IPS-15b (cell line): ENCODE measurements at regions not wholly inside any gene's neighbourhood (a gene's known extent, or its start where the extent isn't known, plus 50 kb on each side); places are given as distances from the start of the nearest gene placed in this dataset.
"Not testable (repeated sequence)": the region's sequence is repeated elsewhere in the genome, so short reads cannot be mapped to it uniquely, and the experiment has no call there.

Experiments
- H3K27me3 ChIP-seq: one replicate; pipeline ENCODE4 v1.6.1; 2013; ENCODE audit warnings: low read length; ENCODE audit not compliant: control insufficient read depth, insufficient read depth
- H3K36me3 ChIP-seq: one replicate; pipeline ENCODE4 v1.6.1; 2013; ENCODE audit warnings: low read length; ENCODE audit not compliant: control insufficient read depth, insufficient read depth
- H3K4me1 ChIP-seq: one replicate; pipeline ENCODE4 v1.6.1; 2013; ENCODE audit warnings: mild to moderate bottlenecking, low read length; ENCODE audit not compliant: control insufficient read depth, insufficient read depth
- H3K4me3 ChIP-seq: one replicate; pipeline ENCODE4 v1.5.1; 2013; ENCODE audit warnings: low read depth, low read length
- H3K9ac ChIP-seq: one replicate; pipeline ENCODE4 v1.6.1; 2013; ENCODE audit warnings: low read depth, mild to moderate bottlenecking, low read length
- H3K9me3 ChIP-seq: one replicate; pipeline ENCODE4 v1.6.1; 2013; ENCODE audit warnings: mild to moderate bottlenecking, low read length; ENCODE audit not compliant: control insufficient read depth, insufficient read depth

DNA sequence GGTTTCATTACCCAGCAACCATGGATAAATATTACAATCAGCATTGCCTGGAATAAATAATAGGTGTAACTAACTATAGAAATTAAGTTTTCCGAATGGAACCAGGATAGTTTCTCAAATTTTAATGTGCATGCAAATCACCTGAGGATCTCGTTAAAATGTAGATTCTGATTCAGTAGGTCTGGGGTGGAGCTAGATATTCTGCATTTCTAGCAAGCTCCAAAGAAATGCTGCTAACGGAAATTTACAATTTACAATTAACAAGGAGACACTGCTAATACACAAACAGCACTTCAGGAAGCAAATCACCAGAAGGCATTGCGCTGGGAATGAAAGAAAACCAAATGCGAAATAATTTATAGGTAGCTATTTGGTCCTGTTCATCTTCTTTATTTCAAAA lies 597.5 kb upstream of the KLF12 start:
- no peak overlapping the region for H3K4me3 ChIP-seq
- no peaks in the 10 kb centered on the region for H3K9me3 ChIP-seq
- H3K4me1 ChIP-seq, result no peaks in the 10 kb centered on the region
- no peaks in the 10 kb centered on the region for H3K27me3 ChIP-seq
- H3K36me3 ChIP-seq, result no peaks in the 10 kb centered on the region
- no peak overlapping the region for H3K9ac ChIP-seq

DNA sequence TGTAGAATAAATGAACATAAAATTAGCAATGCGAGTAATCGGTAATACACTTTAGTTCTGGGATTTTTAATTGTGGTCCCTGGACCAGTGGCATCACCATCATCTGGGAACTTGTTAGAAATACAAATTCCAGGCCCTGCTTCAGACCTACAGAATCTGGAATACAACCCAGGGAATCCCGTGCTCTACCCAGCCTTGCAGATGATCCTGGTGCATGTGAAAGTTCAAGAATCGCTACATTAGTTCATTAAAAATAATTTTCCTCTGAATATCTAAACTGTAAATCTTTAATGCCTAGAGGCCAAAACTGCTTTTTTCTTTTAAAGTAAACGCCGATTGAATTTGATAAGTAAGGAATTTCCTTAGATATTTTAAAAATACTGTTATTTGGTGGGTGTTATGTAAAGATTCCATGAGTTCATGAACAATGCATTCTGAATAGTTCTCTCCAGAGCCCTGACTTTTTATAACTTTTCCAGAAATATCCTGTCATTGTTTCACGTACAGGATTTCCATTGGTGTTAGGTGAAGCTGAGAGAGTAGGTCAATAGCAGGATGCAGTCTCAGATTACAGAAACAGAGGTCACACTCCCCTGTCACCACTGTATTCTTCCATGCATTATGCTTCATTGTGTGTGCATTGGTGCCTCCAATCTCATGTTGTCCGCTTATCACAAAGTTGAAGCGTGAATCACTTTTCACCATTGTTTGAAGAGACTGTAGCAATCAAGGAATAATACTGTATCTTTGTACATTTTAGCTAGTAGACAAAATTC lies 596.5 kb upstream of the KLF12 start:
- no peak overlapping the region for H3K9ac ChIP-seq
- H3K27me3 ChIP-seq, result no peaks in the 10 kb centered on the region
- H3K9me3 ChIP-seq, result no peaks in the 10 kb centered on the region
- no peaks in the 10 kb centered on the region for H3K36me3 ChIP-seq
- H3K4me1 ChIP-seq, result no peaks in the 10 kb centered on the region
- H3K4me3 ChIP-seq, result no peak overlapping the region

DNA sequence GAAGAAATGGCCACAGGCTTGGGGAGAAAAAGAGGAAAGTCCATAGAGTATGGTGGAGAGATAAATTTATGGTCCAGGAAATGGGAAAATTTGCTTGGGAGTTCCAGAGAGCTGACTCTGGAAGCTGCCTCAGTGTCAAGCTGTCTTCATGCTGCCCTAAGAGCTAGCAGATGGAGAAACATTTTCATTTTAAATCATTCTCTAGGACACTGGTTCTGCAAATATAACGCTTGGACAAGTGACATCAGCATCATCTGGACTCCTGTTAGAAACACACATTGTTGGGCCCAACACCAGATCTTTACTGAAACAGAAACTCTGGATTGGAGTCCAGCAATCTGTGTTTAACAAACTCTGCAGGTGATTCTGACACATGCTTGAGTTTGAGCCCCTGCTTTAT lies 592.0 kb upstream of the KLF12 start:
- Histone ChIP-seq H3K36me3 (no peaks in the 10 kb centered on the region), H3K9me3 (no peaks in the 10 kb centered on the region), H3K9ac (no peak overlapping the region), H3K27me3 (no peaks in the 10 kb centered on the region), H3K4me1 (no peaks in the 10 kb centered on the region), H3K4me3 (no peak overlapping the region)

DNA sequence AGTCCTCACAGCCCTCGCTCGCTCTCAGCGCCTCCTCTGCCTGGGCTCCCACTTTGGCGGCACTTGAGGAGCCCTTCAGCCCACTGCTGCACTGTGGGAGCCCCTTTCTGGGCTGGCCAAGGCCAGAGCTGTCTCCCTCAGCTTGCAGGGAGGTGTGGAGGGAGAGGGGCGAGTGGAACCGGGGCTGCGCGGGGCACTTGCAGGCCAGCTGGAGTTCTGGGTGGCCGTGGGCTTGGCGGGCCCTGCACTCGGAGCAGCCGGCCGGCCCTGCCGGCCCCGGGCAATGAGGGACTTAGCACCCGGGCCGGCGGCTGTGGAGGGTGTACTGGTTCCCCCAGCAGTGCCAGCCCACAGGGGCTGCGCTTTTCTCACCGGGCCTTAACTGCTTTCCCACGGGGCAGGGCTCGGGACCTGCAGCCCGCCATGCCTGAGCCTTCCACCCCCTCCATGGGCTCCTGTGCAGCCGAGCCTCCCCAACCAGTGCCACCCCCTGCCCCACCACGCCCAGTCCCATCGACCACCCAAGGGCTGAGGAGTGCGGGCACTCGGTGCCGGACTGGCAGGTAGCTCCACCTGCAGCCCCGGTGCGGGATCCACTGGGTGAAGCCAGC lies 584.1 kb upstream of the KLF12 start:
- not testable (repeated sequence) for H3K4me3 ChIP-seq, H3K4me1 ChIP-seq, H3K9ac ChIP-seq, H3K36me3 ChIP-seq, H3K9me3 ChIP-seq, H3K27me3 ChIP-seq

DNA sequence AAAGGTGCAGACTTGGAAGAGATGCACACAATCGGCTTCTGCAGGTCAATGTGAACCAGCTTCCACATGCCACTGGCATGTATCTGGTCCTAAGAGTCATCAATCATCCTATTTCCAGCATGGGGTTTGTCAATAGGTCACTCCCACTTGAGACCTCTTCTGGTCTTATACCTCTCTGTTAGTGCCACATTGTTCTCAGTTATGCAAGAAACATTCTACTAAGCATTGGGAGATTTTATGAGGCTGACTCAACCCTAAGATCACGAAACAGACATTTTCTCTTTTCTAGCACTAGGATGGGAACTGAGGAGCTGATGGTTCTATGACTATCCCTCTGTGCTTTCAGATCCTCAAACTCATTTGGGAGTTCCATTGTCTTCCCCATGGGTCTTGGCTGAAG lies 581.5 kb upstream of the KLF12 start:
- no peaks in the 10 kb centered on the region for H3K9me3 ChIP-seq
- H3K9ac ChIP-seq, result no peak overlapping the region
- no peaks in the 10 kb centered on the region for H3K4me1 ChIP-seq
- no peaks in the 10 kb centered on the region for H3K27me3 ChIP-seq
- H3K36me3 ChIP-seq, result no peaks in the 10 kb centered on the region
- H3K4me3 ChIP-seq, result no peak overlapping the region

DNA sequence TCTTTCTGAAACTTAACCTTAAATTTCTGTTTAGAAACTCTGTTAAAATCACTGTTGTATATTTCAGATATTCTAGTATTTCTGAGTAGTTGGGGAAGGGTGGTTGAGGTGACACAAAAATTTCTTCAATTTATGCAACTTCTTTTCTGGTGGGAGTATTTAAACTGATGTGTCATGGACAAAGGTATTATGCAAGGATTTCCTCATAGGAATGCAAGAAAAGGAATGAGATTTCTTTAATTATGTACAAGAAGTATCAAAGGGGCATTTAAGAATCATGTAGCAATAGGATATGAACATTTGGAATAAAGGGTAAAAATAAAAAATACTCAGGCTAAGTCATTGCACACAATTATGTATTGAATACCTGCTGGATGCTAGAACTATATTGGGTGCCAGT lies 575.8 kb upstream of the KLF12 start:
- Histone ChIP-seq H3K27me3 (no peaks in the 10 kb centered on the region), H3K36me3 (no peaks in the 10 kb centered on the region), H3K4me1 (no peaks in the 10 kb centered on the region), H3K4me3 (no peak overlapping the region), H3K9me3 (no peaks in the 10 kb centered on the region), H3K9ac (no peak overlapping the region)

DNA sequence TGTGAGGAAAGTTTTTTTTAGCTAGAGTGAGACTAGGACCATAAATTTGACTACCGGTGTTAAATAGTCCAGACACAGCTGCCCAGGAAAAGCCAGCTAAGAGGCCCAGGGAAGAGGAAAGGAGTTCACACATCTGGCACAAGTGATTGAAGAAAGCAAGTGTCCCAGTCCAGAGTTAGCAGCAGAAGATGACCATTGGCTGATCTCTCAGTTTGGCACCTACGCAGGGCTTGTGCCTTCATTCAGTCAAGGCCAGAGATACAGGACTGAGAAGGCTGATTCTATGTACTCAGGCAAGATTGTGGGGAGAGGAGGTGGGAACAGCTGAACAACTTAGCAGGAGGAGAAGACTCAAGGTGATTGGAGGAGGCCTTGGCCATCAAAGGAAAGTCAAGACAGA lies 575.0 kb upstream of the KLF12 start:
- Histone ChIP-seq H3K27me3 (no peaks in the 10 kb centered on the region), H3K9me3 (no peaks in the 10 kb centered on the region), H3K4me3 (no peak overlapping the region), H3K4me1 (no peaks in the 10 kb centered on the region), H3K9ac (no peak overlapping the region), H3K36me3 (no peaks in the 10 kb centered on the region)

DNA sequence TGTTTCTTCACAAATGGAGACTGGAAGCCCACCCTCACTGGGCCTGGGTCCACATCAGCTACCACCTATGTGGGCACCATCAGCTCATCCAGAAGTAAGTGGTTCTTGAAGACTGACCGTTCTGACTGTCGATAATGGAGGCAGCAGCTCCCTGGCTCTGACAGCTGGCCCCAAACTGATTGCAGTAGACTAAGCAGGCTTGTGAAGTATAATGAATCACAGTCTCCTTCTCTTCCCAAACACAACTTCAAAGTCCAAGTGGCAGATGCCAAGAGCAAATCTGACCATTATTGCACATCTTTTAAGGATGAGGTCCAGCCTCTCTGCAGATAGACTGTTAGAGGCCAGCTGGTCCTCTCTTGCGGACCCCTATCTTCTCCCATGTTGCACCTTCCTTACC lies 574.4 kb upstream of the KLF12 start:
- Histone ChIP-seq H3K27me3 (no peaks in the 10 kb centered on the region), H3K4me1 (no peaks in the 10 kb centered on the region), H3K9ac (no peak overlapping the region), H3K36me3 (no peaks in the 10 kb centered on the region), H3K9me3 (no peaks in the 10 kb centered on the region), H3K4me3 (no peak overlapping the region)

DNA sequence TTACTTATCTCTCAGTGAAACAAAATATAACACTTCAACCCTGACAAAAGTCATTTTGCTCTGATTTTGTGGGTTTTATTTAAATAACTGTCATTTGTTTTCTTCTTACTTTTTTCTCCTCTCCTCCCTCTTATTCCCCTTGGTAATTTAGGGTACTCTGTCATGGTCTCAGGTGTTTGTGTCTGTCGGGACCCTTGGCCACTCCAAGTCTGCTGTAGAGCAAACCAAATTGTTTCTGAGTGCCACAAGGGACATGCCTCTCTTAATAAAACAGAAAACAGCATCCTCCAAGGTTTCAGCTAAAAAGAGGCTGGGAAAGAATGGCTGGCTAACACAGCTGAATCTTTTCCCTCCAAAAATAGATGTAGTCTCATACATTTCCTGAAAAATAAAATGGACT lies 573.1 kb upstream of the KLF12 start:
- Histone ChIP-seq H3K27me3 (no peaks in the 10 kb centered on the region), H3K9me3 (no peaks in the 10 kb centered on the region), H3K9ac (no peak overlapping the region), H3K4me1 (no peaks in the 10 kb centered on the region), H3K36me3 (no peaks in the 10 kb centered on the region), H3K4me3 (no peak overlapping the region)

DNA sequence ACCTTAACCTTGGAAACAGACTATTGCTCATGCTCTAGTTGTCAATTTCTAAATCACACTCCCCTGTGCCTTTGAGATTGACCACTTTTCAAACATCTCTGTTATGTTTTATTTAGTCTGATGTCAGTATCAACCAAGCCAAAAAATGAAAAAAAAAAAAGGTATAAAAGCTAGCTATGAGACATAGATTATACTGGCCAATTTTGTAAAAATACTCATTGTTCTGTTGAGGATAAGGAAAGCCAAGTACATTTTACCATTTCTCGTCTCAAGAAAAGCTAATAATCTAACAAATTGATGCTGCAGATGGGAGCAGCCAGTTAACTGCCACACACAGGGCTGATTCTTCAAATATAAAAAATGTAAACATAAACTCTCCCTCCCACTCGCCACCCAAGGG lies 572.6 kb upstream of the KLF12 start:
- H3K36me3 ChIP-seq, result no peaks in the 10 kb centered on the region

DNA sequence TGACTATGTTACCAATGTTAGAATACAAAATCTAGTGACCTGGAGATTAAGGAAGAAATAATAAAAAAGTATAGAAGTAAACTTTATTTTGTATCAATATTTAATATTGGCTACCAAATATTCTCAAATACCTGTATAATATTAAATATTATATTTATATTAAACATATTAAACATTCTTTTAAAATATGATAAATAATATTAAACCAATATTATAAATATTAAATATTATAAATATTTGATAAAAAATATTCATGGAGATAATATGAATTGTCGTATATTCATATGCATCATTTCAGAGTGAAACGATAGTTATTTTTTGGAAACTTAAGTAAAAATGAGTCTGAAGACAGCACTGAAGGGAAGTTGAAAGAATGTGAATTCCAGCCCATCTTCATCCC lies 571.2 kb upstream of the KLF12 start:
- Histone ChIP-seq H3K4me3 (no peak overlapping the region), H3K36me3 (no peaks in the 10 kb centered on the region), H3K27me3 (no peaks in the 10 kb centered on the region), H3K9me3 (no peaks in the 10 kb centered on the region), H3K9ac (no peak overlapping the region), H3K4me1 (no peaks in the 10 kb centered on the region)

More for the DNA sequence above, 572.6 kb upstream of the KLF12 start:
- Histone ChIP-seq H3K4me1 (no peaks in the 10 kb centered on the region), H3K4me3 (no peak overlapping the region), H3K9me3 (no peaks in the 10 kb centered on the region), H3K27me3 (no peaks in the 10 kb centered on the region), H3K9ac (no peak overlapping the region)

DNA sequence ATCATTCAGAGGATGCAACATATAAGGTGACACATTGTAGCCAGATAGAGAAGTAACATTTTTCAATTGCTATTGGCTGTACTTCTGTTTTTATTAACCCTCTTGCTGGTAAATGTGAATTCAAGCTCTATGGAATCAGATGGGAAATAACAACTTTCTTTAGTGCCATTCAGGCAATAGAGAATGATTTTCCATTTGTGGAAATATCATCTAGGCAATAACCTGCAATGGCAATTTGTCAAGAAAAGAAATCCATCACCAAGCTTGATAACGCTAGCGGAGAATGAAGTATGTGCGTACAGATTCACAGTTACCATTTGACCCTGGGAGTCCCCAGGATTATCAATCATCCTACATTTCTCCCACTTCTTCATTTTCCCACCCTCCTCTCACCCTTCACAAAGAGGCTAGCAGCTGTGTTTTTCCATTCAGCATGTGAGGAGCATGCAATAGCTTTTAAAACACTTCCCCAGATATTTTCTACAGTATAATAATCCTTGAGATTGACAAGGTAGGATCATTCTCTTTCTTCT lies 569.7 kb upstream of the KLF12 start:
- Histone ChIP-seq H3K9me3 (no peaks in the 10 kb centered on the region), H3K9ac (no peak overlapping the region), H3K4me1 (no peaks in the 10 kb centered on the region), H3K36me3 (no peaks in the 10 kb centered on the region), H3K4me3 (no peak overlapping the region), H3K27me3 (no peaks in the 10 kb centered on the region)
